Dermis blood vessel endothelial cell (primary cell): ENCODE measurements at regions not wholly inside any gene's neighbourhood (a gene's known extent, or its start where the extent isn't known, plus 50 kb on each side); places are given as distances from the start of the nearest gene placed in this dataset.
A peak's percentile ranks its signal among the peaks of the same experiment; 100 is the strongest.
"Not testable (repeated sequence)": the region's sequence is repeated elsewhere in the genome, so short reads cannot be mapped to it uniquely, and the experiment has no call there.

Experiments
- DNase-seq: peaks from one replicate; pipeline ENCODE4 v3.0.0; 2010

DNA sequence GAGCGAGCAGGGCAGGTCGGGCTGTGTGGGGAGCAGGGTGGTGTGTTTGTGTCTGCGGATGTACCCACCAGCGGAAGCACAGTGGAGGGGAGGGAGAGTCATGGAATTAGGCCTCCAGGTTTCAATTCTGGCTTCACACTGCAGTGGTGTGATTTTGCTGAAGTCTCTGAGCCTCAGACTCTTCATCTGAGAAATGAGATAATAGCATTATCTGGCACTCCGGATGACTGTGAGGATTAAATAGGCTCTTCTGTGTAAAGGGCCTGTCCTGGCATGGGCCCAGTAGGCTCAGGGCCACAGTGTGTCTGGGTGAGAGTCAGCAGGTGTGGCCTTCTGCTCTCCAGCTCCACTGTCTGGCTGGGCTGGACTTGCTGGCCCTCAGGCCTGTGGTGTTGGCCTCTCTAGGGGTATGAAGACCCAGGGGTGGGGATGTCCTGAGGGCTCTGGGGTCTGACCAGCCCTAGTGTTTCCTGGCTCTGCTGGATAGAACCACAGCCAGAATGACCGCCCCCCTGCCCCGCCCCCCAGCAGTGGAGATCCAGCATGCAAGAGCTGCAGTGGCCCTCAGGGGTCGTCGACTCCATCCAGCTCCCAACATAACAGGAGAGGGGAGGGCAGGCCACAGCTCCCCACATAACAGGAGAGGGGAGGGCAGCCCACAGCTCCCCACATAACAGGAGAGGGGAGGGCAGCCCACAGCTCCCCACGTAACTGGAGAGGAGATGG is 178.6 kb downstream of the RPS24 start:
- no peak for DNase-seq

DNA sequence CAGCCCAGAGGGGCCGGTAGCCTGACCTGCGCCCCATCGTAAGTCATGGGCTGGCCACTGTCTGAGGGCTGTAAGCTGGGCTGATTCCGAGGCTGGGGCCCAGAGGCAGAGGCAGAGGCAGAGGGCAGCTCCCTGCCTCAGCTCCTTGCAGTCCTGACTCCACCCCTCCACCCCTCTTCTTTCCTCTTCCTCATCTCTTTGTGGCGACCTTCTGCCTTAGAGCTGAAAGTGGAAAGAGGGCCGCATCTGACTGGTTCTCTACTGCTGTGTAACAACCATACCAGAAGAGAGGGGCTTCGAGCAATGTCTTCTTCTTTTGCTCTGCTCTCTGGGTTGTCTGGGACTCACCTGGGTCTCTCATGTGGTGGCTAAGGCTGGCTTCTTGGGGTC is 179.1 kb downstream of the RPS24 start:
- no peak for DNase-seq

- no peak for DNase-seq
These were observed 181.3 kb downstream of the RPS24 start for GRCh38 chr10:78214955-78215354.

GRCh38 chr10:78215645-78216044 is 182.0 kb downstream of the RPS24 start:
- no peak for DNase-seq

- no peak for DNase-seq
These were observed 183.7 kb downstream of the RPS24 start for GRCh38 chr10:78217336-78217735.

GRCh38 chr10:78218798-78219490 is 185.3 kb downstream of the RPS24 start:
- DNase-seq = no peak

GRCh38 chr10:78219568-78219967 is 185.9 kb downstream of the RPS24 start:
- not testable (repeated sequence) for DNase-seq

GRCh38 chr10:78220781-78221180 is 187.1 kb downstream of the RPS24 start:
- DNase-seq = no peak

DNA sequence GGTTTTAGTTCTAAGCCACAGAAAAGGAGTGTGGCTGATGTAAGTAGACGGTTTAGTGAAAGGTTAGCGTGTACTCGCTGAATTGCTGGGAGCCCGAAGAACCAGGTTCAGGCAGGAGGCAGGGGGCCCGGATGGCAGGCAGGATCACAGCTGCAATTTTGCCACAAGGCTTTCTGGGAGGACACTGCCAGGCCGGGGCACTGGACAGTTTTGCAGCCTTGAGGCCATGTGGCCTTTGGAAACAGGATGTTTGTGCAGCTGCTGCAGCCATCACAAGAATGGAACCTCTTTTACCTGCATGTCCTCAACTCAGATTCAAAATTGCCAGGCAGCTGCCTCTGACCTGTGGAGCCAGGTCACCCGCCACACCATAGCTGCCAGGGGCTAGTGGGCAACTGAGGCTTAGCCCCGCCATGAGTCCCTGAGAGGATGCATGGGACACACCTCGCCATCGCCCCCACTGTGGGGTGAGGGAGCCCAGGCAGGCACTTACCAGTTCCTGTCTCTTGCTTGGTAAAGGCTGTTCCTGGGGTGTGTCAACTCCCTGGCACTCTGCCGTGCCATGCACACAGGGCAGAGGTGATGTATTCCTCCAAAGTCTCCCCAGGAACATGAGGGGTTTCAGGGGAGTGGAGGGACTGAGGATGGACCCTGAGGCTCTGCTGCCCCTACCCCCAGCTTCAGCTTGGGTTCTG is 188.6 kb downstream of the RPS24 start:
- no peak for DNase-seq

GRCh38 chr10:78223088-78223487 is 189.4 kb downstream of the RPS24 start:
- no peak for DNase-seq

- no peak for DNase-seq
These were observed 190.9 kb downstream of the RPS24 start for GRCh38 chr10:78224602-78225001.

DNA sequence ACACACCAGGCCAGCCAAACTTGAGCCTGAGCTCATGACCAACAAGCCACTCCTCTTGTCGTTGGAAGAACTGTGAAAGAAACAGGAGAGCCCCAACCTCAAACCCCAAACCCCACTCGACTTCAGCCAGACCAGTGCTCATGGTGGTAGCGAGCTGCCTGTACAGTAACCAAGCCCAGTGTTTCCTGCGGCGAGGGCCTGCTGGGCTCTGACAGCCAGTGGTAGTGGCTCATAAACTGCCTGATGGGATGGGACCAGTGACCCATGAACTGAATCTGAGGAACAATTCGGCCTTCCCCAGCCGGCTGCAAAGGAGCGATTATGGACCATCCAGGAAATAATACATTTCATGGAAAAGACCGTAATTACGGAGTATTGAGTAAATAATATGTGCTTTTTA is 191.9 kb downstream of the RPS24 start:
- DNase-seq = no peak

GRCh38 chr10:78229489-78229888 is 195.8 kb downstream of the RPS24 start:
- DNase-seq = no peak

DNA sequence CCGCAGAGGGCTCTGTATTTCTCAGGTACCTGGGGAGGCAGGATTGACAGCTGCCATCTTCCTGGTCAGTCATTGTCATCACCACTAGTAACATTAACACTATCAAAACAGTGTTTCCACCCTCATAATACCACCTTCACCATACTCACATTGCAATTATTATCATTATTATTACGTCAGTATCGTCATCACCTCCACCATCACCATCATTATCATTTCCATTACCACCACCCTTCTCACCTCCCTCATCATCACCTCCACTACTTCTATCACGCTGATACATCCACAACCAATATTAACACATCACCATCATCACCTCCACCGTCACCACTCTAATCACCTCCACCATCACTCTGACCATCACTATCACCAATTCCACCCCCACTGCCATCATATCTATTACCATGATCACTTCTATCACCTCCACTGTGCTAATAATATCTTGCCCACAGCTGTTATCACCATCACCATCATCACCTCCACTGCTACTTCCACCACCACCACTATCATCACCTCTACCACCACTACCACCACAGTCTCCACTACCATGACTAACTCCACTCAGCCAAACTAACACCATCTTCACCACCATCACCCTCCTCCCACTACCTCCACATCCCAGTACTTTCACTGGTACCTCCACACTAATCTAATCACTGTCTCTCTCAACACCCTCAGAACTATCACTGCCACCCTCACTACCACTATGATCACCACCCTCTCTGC is 196.4 kb downstream of the RPS24 start:
- DNase-seq = no peak

- DNase-seq = no peak
These were observed 197.7 kb downstream of the RPS24 start for GRCh38 chr10:78231327-78231726.

GRCh38 chr10:78231939-78232338 is 198.3 kb downstream of the RPS24 start:
- peak; percentile 7 for DNase-seq

DNA sequence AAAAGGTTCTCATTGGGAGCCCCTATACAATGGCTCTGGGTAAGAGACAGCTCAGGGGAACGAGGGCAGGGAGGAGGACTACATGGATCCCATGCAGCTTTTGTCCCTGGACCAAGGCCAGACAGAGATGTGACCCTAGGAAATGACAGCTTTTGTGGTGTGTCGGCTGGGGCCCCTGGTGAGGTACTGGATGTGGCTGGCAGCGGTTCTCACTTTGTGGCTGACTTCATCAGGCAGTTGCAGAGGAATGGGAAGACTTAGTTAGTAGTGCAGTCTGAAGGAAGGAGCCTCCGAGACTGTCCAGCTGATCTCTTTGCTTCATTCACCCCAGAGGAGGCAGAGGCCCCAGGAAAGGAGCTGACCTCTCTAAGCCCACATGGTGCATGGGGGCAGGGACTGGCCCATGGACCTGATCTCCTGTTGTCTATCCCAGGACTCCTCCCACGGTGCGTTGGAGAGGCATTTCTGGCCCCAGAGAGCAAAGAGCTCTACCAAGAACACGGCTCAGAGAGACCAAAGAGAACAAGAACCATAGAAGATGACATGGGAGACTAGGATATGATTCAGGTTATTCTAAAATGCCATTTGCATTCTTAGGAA is 202.9 kb downstream of the RPS24 start:
- DNase-seq = no peak

DNA sequence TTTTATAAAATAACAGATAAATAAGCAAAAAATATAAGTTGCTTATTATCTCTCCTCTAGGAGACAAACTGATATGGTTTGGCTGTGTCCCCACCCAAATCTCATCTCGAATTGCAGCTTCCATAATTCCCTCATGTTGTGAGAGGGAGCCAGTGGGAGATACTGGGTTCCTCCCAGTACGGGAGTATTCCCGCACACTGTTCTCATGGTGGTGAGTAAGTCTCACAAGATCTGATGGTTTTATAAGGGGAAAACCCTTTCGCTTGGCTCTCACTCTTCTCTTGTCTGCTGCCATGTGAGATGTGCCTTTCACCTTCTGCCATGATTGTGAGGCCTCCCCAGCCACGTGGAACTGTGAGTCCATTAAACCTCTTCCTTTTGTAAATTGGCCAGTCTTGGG is 204.3 kb downstream of the RPS24 start:
- not testable (repeated sequence) for DNase-seq

GRCh38 chr10:78247266-78247665 is 213.6 kb downstream of the RPS24 start:
- no peak for DNase-seq

GRCh38 chr10:78247821-78248220 is 214.2 kb downstream of the RPS24 start:
- no peak for DNase-seq

- no peak for DNase-seq
These were observed 215.2 kb downstream of the RPS24 start for GRCh38 chr10:78248651-78249464.

GRCh38 chr10:78249690-78250089 is 216.0 kb downstream of the RPS24 start:
- DNase-seq = no peak
